Mesenchymal stem cell (in vitro differentiated cells and primary cell): ENCODE measurements at regions not wholly inside any gene's neighbourhood (a gene's known extent, or its start where the extent isn't known, plus 50 kb on each side); places are given as distances from the start of the nearest gene placed in this dataset.

ENCODE experiments used
- DNase-seq: peaks from one replicate; pipeline ENCODE4 v3.0.0-alpha.2; 2013
- H2AFZ ChIP-seq: one replicate; pipeline ENCODE4 v1.6.1; 2013; ENCODE audit warnings: low read depth, mild to moderate bottlenecking, control low read depth, inconsistent platforms, low read length, moderate library complexity
- H2AK5ac ChIP-seq: 2 replicates; pipeline ENCODE4 v1.6.1; 2013; ENCODE audit warnings: low read length, moderate library complexity, mild to moderate bottlenecking, inconsistent platforms; ENCODE audit not compliant: severe bottlenecking
- H2BK120ac ChIP-seq: one replicate; pipeline ENCODE4 v1.6.1; 2013; ENCODE audit warnings: low read depth, mild to moderate bottlenecking, inconsistent platforms, low read length, moderate library complexity
- H2BK12ac ChIP-seq, 2 experiments: one replicate each; pipeline ENCODE4 v1.6.1; 2013; ENCODE audit warnings: inconsistent platforms in 2 of 2, low read length in 2 of 2, mild to moderate bottlenecking in 2 of 2, moderate library complexity in 2 of 2, control low read depth in 1 of 2
- H2BK15ac ChIP-seq: one replicate; pipeline ENCODE4 v1.6.1; 2013; ENCODE audit warnings: mild to moderate bottlenecking, low read depth, inconsistent platforms; ENCODE audit not compliant: poor library complexity, severe bottlenecking
- H2BK5ac ChIP-seq: 2 replicates; pipeline ENCODE4 v1.6.1; 2013; ENCODE audit warnings: low read depth, mild to moderate bottlenecking, low read length, control low read depth, inconsistent platforms; ENCODE audit not compliant: poor library complexity, severe bottlenecking
- H3K14ac ChIP-seq, 2 experiments: one replicate each; pipeline ENCODE4 v1.6.1; 2013; ENCODE audit warnings: inconsistent platforms in 2 of 2, low read length in 2 of 2, control low read depth in 1 of 2, mild to moderate bottlenecking in 1 of 2, moderate library complexity in 1 of 2
- H3K18ac ChIP-seq, 2 experiments: one replicate each; pipeline ENCODE4 v1.6.1; 2013; ENCODE audit warnings: inconsistent platforms in 2 of 2, low read length in 2 of 2, control low read depth in 1 of 2, low read depth in 1 of 2, mild to moderate bottlenecking in 1 of 2
- H3K23ac ChIP-seq, 2 experiments: one replicate each; pipeline ENCODE4 v1.6.1; 2013; ENCODE audit warnings: inconsistent platforms in 2 of 2, low read length in 2 of 2, mild to moderate bottlenecking in 2 of 2, moderate library complexity in 2 of 2, control low read depth in 1 of 2
- H3K27ac ChIP-seq: 2 replicates; pipeline ENCODE4 v1.5.1; 2013; ENCODE audit warnings: mild to moderate bottlenecking, moderate library complexity, low read length, control low read depth, inconsistent platforms; ENCODE audit not compliant: poor library complexity, severe bottlenecking
- H3K27me3 ChIP-seq, 2 experiments: 2 replicates each; pipeline versions ENCODE4 v1.6.1 to v1.7.0; 2013; ENCODE audit warnings: low read length in 2 of 2, mild to moderate bottlenecking in 2 of 2, moderate library complexity in 2 of 2, control low read depth in 1 of 2, inconsistent platforms in 1 of 2; ENCODE audit not compliant: control insufficient read depth in 1 of 2, insufficient read depth in 1 of 2
- H3K36me3 ChIP-seq, 2 experiments: 2 replicates each; pipeline versions ENCODE4 v1.6.1 to v1.7.0; 2013; ENCODE audit warnings: low read length in 2 of 2, control low read depth in 1 of 2, inconsistent platforms in 1 of 2, low read depth in 1 of 2, mild to moderate bottlenecking in 1 of 2; ENCODE audit not compliant: insufficient read depth in 2 of 2, control insufficient read depth in 1 of 2
- H3K4ac ChIP-seq, 2 experiments: one replicate each; pipeline ENCODE4 v1.6.1; 2013; ENCODE audit warnings: inconsistent platforms in 2 of 2, low read length in 2 of 2, mild to moderate bottlenecking in 2 of 2, moderate library complexity in 2 of 2, control low read depth in 1 of 2, low read depth in 1 of 2
- H3K4me1 ChIP-seq: 2 replicates; pipeline ENCODE4 v1.6.1; 2013; ENCODE audit warnings: low read depth, low read length, control low read depth; ENCODE audit not compliant: control insufficient read depth, insufficient read depth
- H3K4me2 ChIP-seq: 2 replicates; pipeline ENCODE4 v1.6.1; 2013; ENCODE audit warnings: low read length, mild to moderate bottlenecking, inconsistent platforms; ENCODE audit not compliant: poor library complexity, severe bottlenecking
- H3K4me3 ChIP-seq, 2 experiments: 2 replicates each; pipeline versions ENCODE4 v1.5.1 to v1.7.0; 2013; ENCODE audit warnings: low read length in 2 of 2, mild to moderate bottlenecking in 2 of 2, control low read depth in 1 of 2, low read depth in 1 of 2; ENCODE audit not compliant: insufficient read depth in 1 of 2
- H3K79me1 ChIP-seq: replicated peaks from 2 replicates; pipeline ENCODE4 v1.6.1; 2013; ENCODE audit warnings: mild to moderate bottlenecking, control low read depth, low read length, inconsistent platforms; ENCODE audit not compliant: poor library complexity, severe bottlenecking
- H3K9ac ChIP-seq: 2 replicates; pipeline ENCODE4 v1.7.0; 2013; ENCODE audit warnings: mild to moderate bottlenecking, low read length, moderate library complexity
- H3K9me3 ChIP-seq: 2 replicates; pipeline ENCODE4 v1.7.0; 2013; ENCODE audit warnings: mild to moderate bottlenecking, low read length; ENCODE audit not compliant: control insufficient read depth
- H4K8ac ChIP-seq: one replicate; pipeline ENCODE4 v1.6.1; 2013; ENCODE audit warnings: inconsistent platforms, mild to moderate bottlenecking, low read length, moderate library complexity
- H4K91ac ChIP-seq: one replicate; pipeline ENCODE4 v1.6.1; 2013; ENCODE audit warnings: mild to moderate bottlenecking, low read length, inconsistent platforms
- WGBS: methylation state at CpG from one replicate; pipeline ENCODE4 v1.1.7; 2013; ENCODE audit warnings: mixed read lengths; 5-methylcytosine and 5-hydroxymethylcytosine counted together

- H3K79me1 ChIP-seq, result no peaks in the 10 kb centered on the region
- H3K27me3 ChIP-seq, result no peaks in the 10 kb centered on the region
- H3K14ac ChIP-seq, result no peak overlapping the region
- H3K9ac ChIP-seq, result no peak overlapping the region
- H3K4ac ChIP-seq, result no peak overlapping the region
- H3K27ac ChIP-seq, result no peak overlapping the region
- no peaks in the 10 kb centered on the region for H3K9me3 ChIP-seq
- WGBS, result no CpG with 5 or more reads among the region's 3 CpGs
- H4K91ac ChIP-seq, result no peak overlapping the region
- no peak for DNase-seq
- no peaks in the 10 kb centered on the region for H3K36me3 ChIP-seq
- no peak overlapping the region for H2AFZ ChIP-seq
- no peak overlapping the region for H3K4me2 ChIP-seq
- no peak overlapping the region for H2BK12ac ChIP-seq
- no peak overlapping the region for H2BK5ac ChIP-seq
- no peak overlapping the region for H4K8ac ChIP-seq
- H2BK15ac ChIP-seq, result no peak overlapping the region
- no peak overlapping the region for H2AK5ac ChIP-seq
- no peak overlapping the region for H3K18ac ChIP-seq
- H2BK120ac ChIP-seq, result no peak overlapping the region
- no peak overlapping the region for H3K4me3 ChIP-seq
- H3K4me1 ChIP-seq, result no peaks in the 10 kb centered on the region
- H3K23ac ChIP-seq, result no peak overlapping the region
Observed at GRCh38 chr2:36222485-36222884, 133.1 kb upstream of the CRIM1 start.

- H3K36me3 ChIP-seq, result no peaks in the 10 kb centered on the region
- no peaks in the 10 kb centered on the region for H3K4me1 ChIP-seq
- no peak overlapping the region for H3K14ac ChIP-seq
- H3K4ac ChIP-seq, result no peak overlapping the region
- no peak overlapping the region for H3K4me2 ChIP-seq
- H2BK120ac ChIP-seq, result no peak overlapping the region
- H3K23ac ChIP-seq, result peak overlapping the region in 1 of 2 experiments; percentile 9
- no peak overlapping the region for H3K27ac ChIP-seq
- no peaks in the 10 kb centered on the region for H3K9me3 ChIP-seq
- no peak overlapping the region for H2AK5ac ChIP-seq
- no peak overlapping the region for H4K91ac ChIP-seq
- no peak overlapping the region for H2BK15ac ChIP-seq
- no peak overlapping the region for H3K9ac ChIP-seq
- no peak overlapping the region for H4K8ac ChIP-seq
- H2BK12ac ChIP-seq, result no peak overlapping the region
- H2BK5ac ChIP-seq, result no peak overlapping the region
- 40% methylated on average over 1 of the region's 2 CpGs for WGBS
- H3K18ac ChIP-seq, result no peak overlapping the region
- DNase-seq, result no peak
- no peak overlapping the region for H3K4me3 ChIP-seq
- no peaks in the 10 kb centered on the region for H3K79me1 ChIP-seq
- H3K27me3 ChIP-seq, result no peaks in the 10 kb centered on the region
- H2AFZ ChIP-seq, result no peak overlapping the region
Observed at GRCh38 chr2:36214691-36215090, 140.9 kb upstream of the CRIM1 start.

- H2BK5ac ChIP-seq, result no peak overlapping the region
- H3K79me1 ChIP-seq, result no peaks in the 10 kb centered on the region
- H2AFZ ChIP-seq, result no peak overlapping the region
- H3K18ac ChIP-seq, result no peak overlapping the region
- no peak overlapping the region for H2AK5ac ChIP-seq
- WGBS, result 91% methylated on average over 2 of the region's 5 CpGs
- no peak overlapping the region for H2BK120ac ChIP-seq
- H3K14ac ChIP-seq, result no peak overlapping the region
- no peak for DNase-seq
- H4K91ac ChIP-seq, result no peak overlapping the region
- no peak overlapping the region for H2BK15ac ChIP-seq
- H2BK12ac ChIP-seq, result no peak overlapping the region
- no peaks in the 10 kb centered on the region for H3K27me3 ChIP-seq
- no peaks in the 10 kb centered on the region for H3K36me3 ChIP-seq
- H3K4ac ChIP-seq, result no peak overlapping the region
- no peak overlapping the region for H3K23ac ChIP-seq
- H3K27ac ChIP-seq, result no peak overlapping the region
- H3K4me1 ChIP-seq, result no peaks in the 10 kb centered on the region
- H3K4me3 ChIP-seq, result no peak overlapping the region
- H4K8ac ChIP-seq, result no peak overlapping the region
- no peak overlapping the region for H3K9ac ChIP-seq
- H3K9me3 ChIP-seq, result no peaks in the 10 kb centered on the region
- H3K4me2 ChIP-seq, result no peak overlapping the region
Observed at GRCh38 chr2:36203366-36203765, 152.2 kb upstream of the CRIM1 start.

DNA sequence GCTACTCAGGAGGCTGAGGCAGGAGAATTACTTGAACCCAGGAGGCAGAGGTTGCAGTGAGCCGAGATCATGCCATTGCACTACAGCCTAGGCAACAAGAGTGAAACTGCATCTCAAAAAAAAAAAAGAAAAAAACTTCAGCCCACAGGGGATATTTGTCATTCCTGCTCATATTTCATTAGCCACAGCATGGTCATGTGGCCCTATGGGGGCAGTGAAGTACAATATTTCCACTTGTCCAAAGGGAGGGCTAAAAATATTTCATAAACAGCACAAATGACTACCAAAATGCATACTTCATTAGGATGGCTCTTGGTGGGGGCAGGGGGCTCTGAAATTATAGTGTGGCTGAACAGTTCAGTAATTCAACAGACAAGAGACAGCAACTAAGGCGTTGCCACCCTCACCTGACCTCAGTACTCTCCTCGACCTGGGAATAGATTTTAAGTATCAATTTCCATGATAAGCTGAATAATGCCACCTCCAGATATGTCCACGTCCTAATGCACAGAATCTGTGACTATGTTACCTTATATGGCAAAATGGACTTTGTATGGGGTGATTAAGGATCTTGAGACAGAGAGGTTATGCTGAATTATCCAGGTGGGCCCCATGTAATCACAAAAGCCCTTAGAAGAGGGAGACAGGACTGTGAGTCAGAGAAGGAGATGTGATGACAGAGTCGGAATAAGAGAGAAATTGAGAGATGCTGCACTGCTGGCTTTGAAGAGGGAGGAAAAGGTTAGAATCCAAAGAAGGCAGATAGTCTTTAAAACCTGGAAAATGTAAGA is 158.2 kb upstream of the CRIM1 start:
- 76% methylated on average over 5 of the region's 5 CpGs for WGBS
- H3K14ac ChIP-seq, result no peak overlapping the region
- H3K4ac ChIP-seq, result no peak overlapping the region
- H3K18ac ChIP-seq, result no peak overlapping the region
- no peak overlapping the region for H3K9ac ChIP-seq
- H3K79me1 ChIP-seq, result no peaks in the 10 kb centered on the region
- no peak overlapping the region for H2BK15ac ChIP-seq
- H3K27ac ChIP-seq, result no peak overlapping the region
- H2BK5ac ChIP-seq, result no peak overlapping the region
- H2BK12ac ChIP-seq, result no peak overlapping the region
- H4K91ac ChIP-seq, result no peak overlapping the region
- no peaks in the 10 kb centered on the region for H3K9me3 ChIP-seq
- no peak overlapping the region for H2BK120ac ChIP-seq
- H2AK5ac ChIP-seq, result no peak overlapping the region
- no peak for DNase-seq
- H3K23ac ChIP-seq, result no peak overlapping the region
- no peak overlapping the region for H3K4me2 ChIP-seq
- H2AFZ ChIP-seq, result no peak overlapping the region
- no peaks in the 10 kb centered on the region for H3K36me3 ChIP-seq
- H4K8ac ChIP-seq, result no peak overlapping the region
- no peak overlapping the region for H3K4me3 ChIP-seq
- H3K27me3 ChIP-seq, result no peaks in the 10 kb centered on the region
- H3K4me1 ChIP-seq, result no peaks in the 10 kb centered on the region
